DMS153 (cell line): ENCODE measurements at regions not wholly inside any gene's neighbourhood (a gene's known extent, or its start where the extent isn't known, plus 50 kb on each side); places are given as distances from the start of the nearest gene placed in this dataset.
A peak's percentile ranks its signal among the peaks of the same experiment; 100 is the strongest.

Source experiments
- DNase-seq: peaks from one replicate; lab custom pipeline; 2025; lab: John Stamatoyannopoulos, UW

DNA sequence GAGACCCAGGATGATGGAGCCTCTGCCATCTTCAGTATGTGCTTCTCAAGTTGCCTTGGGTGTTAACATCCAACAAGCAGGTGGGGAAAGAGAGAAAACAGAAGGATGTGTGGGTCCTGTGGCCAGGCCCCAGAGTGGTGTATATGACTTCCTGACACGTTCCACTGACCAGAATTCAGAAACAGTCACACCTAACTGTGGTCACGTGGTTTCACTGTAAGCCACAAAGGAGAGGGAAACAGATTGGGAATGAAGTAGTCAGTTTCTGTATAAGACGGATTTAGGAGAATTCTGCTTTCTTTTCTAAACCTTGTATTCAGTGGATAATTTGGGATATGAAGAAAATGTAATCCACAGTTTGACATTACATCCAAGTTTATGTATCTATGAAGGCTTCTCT, 454.1 kb upstream of the IL12A start:
- DNase-seq: no peak

- DNase-seq: no peak
These were observed 451.8 kb upstream of the IL12A start for GRCh38 chr3:159536876-159537275.

DNA sequence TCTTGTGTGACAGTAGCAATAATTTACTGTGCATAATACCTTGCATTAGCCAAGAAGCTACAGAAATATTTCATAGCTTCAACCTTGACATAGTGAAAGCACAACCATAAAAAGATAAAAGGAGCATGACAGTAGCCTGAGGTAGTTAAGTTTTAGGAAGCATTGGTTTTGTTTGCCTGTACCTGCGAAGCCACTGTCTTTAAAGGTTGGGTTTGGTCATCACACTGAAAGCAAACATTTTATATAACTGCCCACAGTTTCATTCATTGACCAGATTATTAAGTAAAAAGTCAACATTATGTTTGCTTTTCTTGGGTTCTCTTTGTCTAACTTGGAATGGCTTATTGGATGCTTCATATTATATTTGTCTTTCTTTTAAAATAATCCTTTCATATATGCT, 450.1 kb upstream of the IL12A start:
- DNase-seq: no peak

DNA sequence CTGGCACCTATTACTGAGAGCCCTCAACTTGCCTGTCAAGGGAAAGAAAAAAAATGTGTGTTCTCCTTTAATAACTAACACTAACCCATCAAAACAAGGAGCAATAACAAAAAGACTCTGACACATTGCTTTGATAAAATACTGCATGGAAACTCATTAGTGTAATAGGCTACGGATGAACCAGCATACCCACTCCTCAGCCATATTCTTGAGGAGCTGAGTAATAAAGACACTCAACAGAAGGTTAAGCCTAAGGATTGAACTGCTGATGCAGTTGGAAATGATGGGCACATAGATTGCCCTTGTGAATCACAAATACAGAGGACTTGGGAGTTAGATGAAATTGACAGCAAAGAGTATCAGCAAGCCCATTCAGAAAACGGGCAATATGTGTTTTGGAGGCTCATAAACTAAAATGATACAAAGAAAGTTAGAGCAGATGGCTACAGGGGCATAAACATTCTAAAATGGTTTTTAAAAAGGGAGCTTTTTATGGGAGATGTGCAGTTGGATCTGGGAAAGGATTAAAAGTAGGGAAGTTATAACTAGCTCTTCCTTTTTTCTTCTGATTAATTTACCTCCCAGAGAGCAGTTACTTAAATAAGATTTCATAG, 447.6 kb upstream of the IL12A start:
- DNase-seq: no peak

- DNase-seq: no peak
These were observed 439.8 kb upstream of the IL12A start for GRCh38 chr3:159548675-159549335.

- no peak for DNase-seq
These were observed 433.4 kb upstream of the IL12A start for GRCh38 chr3:159555205-159555604.

GRCh38 chr3:159559771-159560170, 428.9 kb upstream of the IL12A start:
- no peak for DNase-seq

DNA sequence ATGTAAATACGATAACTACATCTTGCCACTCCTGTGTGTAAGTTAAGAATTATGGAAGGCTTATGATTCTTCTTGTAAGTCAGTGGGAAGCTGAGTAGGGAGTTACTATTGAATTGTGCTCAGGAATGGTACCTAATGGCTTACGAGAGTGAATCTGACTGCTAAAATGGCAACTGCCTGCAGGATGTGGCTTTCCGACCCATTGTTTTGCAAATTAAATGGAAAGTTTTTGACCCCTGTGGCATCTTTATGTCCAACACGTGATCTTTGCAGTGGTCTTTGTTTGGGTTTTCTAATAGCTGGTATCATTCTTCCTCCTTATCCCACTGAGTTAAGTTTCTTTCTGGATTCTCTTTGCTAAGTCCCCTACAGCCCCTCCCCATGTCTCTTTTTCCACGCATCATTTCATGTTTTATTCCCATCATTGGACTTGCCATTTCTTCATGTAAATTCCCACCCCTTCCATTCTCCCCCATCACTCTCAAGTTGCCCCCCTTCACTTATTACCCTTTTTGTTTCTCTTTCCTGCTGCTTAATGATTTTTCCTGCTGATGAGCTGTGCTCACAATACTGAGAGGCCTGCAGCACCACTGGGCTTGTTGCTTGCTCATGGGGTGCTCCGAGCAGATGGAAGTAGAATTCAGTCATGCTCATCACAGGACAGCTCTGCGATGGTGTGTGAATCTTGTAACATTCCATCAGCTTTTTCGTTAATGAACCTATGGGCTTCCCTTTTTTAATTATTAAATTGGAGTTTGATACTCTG, 428.2 kb upstream of the IL12A start:
- no peak for DNase-seq

- DNase-seq: no peak
These were observed 423.3 kb upstream of the IL12A start for GRCh38 chr3:159565313-159565712.

DNA sequence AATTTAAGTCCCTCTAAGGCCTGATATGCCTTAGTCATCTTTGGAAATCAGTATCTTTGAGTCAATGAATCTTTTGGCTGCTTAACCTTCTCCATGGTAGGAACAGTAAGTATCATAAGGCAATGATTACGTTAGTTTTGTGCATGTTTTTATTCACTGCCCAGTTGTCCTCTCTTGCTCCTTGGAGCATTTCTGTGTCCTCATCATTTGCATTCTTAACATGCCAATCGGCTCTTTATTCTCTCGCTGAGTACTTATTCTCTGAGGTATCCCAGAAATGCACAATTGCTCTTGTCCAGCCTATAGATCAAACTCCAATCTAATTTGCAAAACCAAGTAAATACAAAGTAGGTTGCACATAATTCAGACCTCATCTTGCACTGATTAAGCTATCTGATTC, 405.0 kb upstream of the IL12A start:
- DNase-seq: no peak

- no peak for DNase-seq
These were observed 404.2 kb upstream of the IL12A start for GRCh38 chr3:159584421-159584820.

GRCh38 chr3:159586571-159587202, 401.9 kb upstream of the IL12A start:
- DNase-seq: no peak

GRCh38 chr3:159593927-159594605, 394.6 kb upstream of the IL12A start:
- peak; percentile 8 for DNase-seq

GRCh38 chr3:159600291-159600690, 388.3 kb upstream of the IL12A start:
- no peak for DNase-seq

DNA sequence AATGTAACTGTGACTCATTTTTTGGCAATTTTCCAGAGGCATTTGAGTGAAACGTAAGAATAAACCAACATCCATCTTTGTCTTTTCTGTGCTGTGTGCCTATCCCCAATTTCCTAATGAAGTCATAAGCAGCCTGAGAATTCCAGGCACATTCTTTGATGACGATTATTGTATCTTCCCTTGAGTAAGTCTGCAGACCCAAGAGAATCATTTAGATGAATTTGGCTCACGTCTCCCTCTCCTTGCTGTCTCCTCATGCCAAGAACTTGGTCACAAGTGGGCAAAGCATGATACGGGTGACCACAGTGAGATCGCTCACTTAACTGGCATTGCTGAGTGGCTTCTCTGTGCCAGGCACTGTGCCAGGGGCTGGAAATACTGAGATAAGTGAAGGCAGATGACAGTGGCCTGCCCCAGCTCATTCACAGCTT, 384.5 kb upstream of the IL12A start:
- no peak for DNase-seq

DNA sequence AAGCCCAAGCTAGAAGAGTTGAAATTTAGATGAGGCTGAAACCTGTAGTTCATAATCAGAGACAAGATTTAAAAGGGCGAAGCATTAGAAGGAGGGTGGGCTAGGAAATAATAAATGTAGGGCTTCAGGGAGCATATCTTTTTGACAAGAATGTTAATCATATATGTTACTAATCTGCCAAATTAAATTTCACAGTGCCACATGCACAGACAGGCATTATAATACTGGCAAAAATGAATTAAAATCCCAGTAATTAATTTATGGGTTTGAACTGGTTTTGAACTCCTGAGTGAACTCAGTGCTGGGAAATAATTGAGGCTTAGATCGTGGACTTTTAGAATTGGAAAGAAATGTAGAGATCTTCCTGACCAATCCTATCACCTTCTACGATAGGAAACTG, 383.5 kb upstream of the IL12A start:
- DNase-seq: no peak

- no peak for DNase-seq
These were observed 382.9 kb upstream of the IL12A start for GRCh38 chr3:159605776-159606175.

- DNase-seq: no peak
These were observed 380.8 kb upstream of the IL12A start for GRCh38 chr3:159607856-159608255.

GRCh38 chr3:159608311-159608710, 380.3 kb upstream of the IL12A start:
- DNase-seq: no peak

DNA sequence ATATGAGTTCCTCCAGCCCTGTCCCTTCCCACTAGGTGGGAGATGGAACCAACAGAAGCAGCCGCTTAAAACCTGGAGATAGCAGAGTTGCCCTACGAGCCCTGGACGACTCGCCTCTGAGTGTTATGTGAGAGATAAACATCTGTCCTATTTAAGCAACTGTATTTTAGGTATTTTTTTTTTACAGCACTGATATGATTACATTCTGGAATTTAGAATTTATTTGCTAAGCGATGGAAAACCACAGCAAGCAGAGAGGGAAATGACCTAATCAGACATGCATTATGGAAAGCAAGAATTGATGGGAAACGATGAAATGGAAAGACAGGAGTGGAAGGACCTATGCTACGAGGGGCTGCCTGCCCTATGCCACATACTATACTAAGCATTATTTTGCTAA, 379.0 kb upstream of the IL12A start:
- no peak for DNase-seq

DNA sequence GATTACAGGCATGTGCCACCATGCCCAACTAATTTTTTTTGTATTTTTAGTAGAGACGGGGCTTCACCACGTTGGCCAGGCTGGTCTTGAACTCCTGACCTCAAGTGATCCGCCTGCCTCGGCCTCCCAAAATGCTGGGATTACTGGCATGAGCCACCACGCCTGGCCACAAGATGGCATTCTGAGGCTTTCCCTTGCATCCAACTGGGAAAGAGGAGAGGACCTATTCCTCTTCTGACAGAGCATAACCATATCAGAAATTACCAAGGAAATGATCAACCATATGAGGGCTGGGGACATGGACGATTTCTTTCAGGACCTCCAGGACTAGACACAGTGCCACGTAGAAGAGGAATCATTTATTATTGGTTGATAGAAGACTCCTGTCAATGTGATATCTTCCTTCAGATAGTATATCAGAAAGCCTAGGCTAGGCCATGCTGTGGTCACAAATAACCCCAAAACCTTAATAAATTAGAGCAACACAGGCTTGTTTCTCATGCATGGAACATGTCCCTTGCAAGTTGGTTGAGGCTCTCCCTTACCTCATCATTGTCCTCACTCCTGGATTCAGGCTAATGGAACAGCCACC, 372.3 kb upstream of the IL12A start:
- DNase-seq: no peak

GRCh38 chr3:159619341-159619885, 369.2 kb upstream of the IL12A start:
- no peak for DNase-seq
